ENCODE measurements at regions not wholly inside any gene's neighbourhood (a gene's known extent, or its start where the extent isn't known, plus 50 kb on each side); places are given as distances from the start of the nearest gene placed in this dataset.
A peak's percentile ranks its signal among the peaks of the same experiment; 100 is the strongest.

GRCh38 chr9:36738318-36738976 lies 165.8 kb downstream of the MELK start:
- H4K8ac ChIP-seq (ENCODE audit: extremely low read depth, insufficient read depth, low read length) = 0 out of 2 replicates have a peak overlapping the region, but pooled peaks have one; percentile 35
- no peak overlapping the region for H3K14ac ChIP-seq (ENCODE audit: insufficient read length)
- H3K36me3 ChIP-seq (ENCODE audit: control insufficient read depth in 2 of 4, insufficient read depth in 4 of 4, low read length in 3 of 4) = no peaks in the 10 kb centered on the region
- no peak overlapping the region for H3K4me2 ChIP-seq (ENCODE audit: insufficient read depth in 1 of 2, low read depth in 2 of 2, low read length in 2 of 2)
- H2AFZ ChIP-seq (ENCODE audit: low read length) = peak overlapping the region; percentile 55; the same call in 1 of the 2 replicates
- no peak overlapping the region for H4K91ac ChIP-seq (replicated peaks; ENCODE audit: insufficient read length, low read length)
- H2BK12ac ChIP-seq (ENCODE audit: low read depth, low read length) = no peak overlapping the region
- H3K27me3 ChIP-seq (replicated peaks in 1 of 4; ENCODE audit: control insufficient read depth in 3 of 4, extremely low read depth in 1 of 4, insufficient read depth in 3 of 4, low read length in 3 of 4) = peaks cover 0 to 5% (median 4%) of the 10 kb centered on the region in 4 experiments; a peak in 3 of 7 replicates
- H3K4ac ChIP-seq (replicated peaks; ENCODE audit: insufficient read length, low read depth, low read length) = no peak overlapping the region
- 83% methylated on average over 11 of the region's 11 CpGs; no CpG with 5 or more reads in 1 of the 2 experiments for WGBS, 2 experiments (ENCODE audit: extremely low coverage in 1 of 2, insufficient coverage in 1 of 2, insufficient read length in 1 of 2, insufficient replicate concordance in 2 of 2, low coverage in 1 of 2, low lambda C conversion rate in 2 of 2, missing lambda C conversion rate in 1 of 2)
- DNase-seq (ENCODE audit: low read depth in 1 of 2, low spot score in 2 of 2) (no peak), FAIRE-seq (no peak)
- H3K4me3 ChIP-seq (ENCODE audit: extremely low read depth in 1 of 4, insufficient read depth in 2 of 4, low read depth in 3 of 4, low read length in 4 of 4) = no peak overlapping the region
- no peaks in the 10 kb centered on the region for H3K9me3 ChIP-seq (ENCODE audit: insufficient read depth in 2 of 2, low read depth in 1 of 2, low read length in 1 of 2)
- POLR2A ChIA-PET (ENCODE audit: partially characterized antibody) = no interaction called here
- H3K27ac ChIP-seq (ENCODE audit: low read depth, low read length) = no peak overlapping the region
- H2BK120ac ChIP-seq (replicated peaks; ENCODE audit: low read depth, low read length) = no peak overlapping the region
- H2BK5ac ChIP-seq (ENCODE audit: low read depth, low read length) = no peak overlapping the region
- H4K5ac ChIP-seq (ENCODE audit: insufficient read length, low read depth, low read length) = no peak overlapping the region
- H3K56ac ChIP-seq (replicated peaks; ENCODE audit: insufficient read length, low read depth, low read length) = no peak overlapping the region
- no peaks in the 10 kb centered on the region for H3K23me2 ChIP-seq (ENCODE audit: low read depth, low read length)
- H3K9ac ChIP-seq (replicated peaks in 1 of 4; ENCODE audit: extremely low read depth in 1 of 4, low read depth in 3 of 4, low read length in 3 of 4) = no peak overlapping the region
- no peaks in the 10 kb centered on the region for H4K20me1 ChIP-seq (replicated peaks in 1 of 2; ENCODE audit: control insufficient read depth in 1 of 2, insufficient read depth in 2 of 2, low read length in 2 of 2)
- H3K79me2 ChIP-seq (ENCODE audit: control insufficient read depth in 1 of 2, insufficient read depth in 2 of 2, low read length in 2 of 2) = no peaks in the 10 kb centered on the region
- CTCF ChIA-PET (ENCODE audit: partially characterized antibody) = interaction anchor here (0.8 to 1.7 kb wide), 2 partner anchors 9 to 445 kb away, joined by 3 to 10 read pairs; no protein-coding TSS in a partner anchor
- no peak overlapping the region for H2BK20ac ChIP-seq (ENCODE audit: low read length)
- no peak overlapping the region for H2AK5ac ChIP-seq (ENCODE audit: low read depth, low read length)
- peaks cover 0 to 11% (median 2%) of the 10 kb centered on the region in 4 experiments; a peak in 3 of 7 replicates for H3K4me1 ChIP-seq (replicated peaks in 1 of 4; ENCODE audit: control insufficient read depth in 3 of 4, insufficient read depth in 4 of 4, low read length in 3 of 4)
- H3K23ac ChIP-seq (ENCODE audit: insufficient read length) = no peak overlapping the region
- H3K79me1 ChIP-seq (ENCODE audit: low read depth, low read length) = no peaks in the 10 kb centered on the region
- H3K18ac ChIP-seq (ENCODE audit: extremely low read depth, low read length) = no peak overlapping the region; the same call in 1 of the 2 replicates
- no peak overlapping the region for H2BK15ac ChIP-seq (ENCODE audit: low read length)
- TF ChIP-seq TEAD4 (IDR thresholded peaks at IDR 0.05; ENCODE audit: low read depth, low read length) (no peak), CBX5 (IDR thresholded peaks at IDR 0.05; ENCODE audit: low read depth, low read length) (no peak), KDM1A (IDR thresholded peaks at IDR 0.05; ENCODE audit: borderline replicate concordance, low read length) (no peak), CBX8 (IDR thresholded peaks at IDR 0.05; ENCODE audit: borderline replicate concordance, low read depth, low read length) (no peak), BCL11A (IDR thresholded peaks at IDR 0.05; ENCODE audit: low read depth in 2 of 2, low read length in 2 of 2) (no peak), RBBP5 (IDR thresholded peaks at IDR 0.05; ENCODE audit: borderline replicate concordance, low read depth, low read length) (no peak), NANOG (IDR thresholded peaks at IDR 0.05; ENCODE audit: insufficient read depth, low read depth, low read length, poor library complexity, severe bottlenecking) (no peak), RXRA (IDR thresholded peaks at IDR 0.05; ENCODE audit: insufficient read depth, low read depth, low read length) (no peak), PHF8 (conservative IDR thresholded peaks at IDR 0.05; ENCODE audit: low read depth, low read length) (no peak)
- TF ChIP-seq, protein P1, sequence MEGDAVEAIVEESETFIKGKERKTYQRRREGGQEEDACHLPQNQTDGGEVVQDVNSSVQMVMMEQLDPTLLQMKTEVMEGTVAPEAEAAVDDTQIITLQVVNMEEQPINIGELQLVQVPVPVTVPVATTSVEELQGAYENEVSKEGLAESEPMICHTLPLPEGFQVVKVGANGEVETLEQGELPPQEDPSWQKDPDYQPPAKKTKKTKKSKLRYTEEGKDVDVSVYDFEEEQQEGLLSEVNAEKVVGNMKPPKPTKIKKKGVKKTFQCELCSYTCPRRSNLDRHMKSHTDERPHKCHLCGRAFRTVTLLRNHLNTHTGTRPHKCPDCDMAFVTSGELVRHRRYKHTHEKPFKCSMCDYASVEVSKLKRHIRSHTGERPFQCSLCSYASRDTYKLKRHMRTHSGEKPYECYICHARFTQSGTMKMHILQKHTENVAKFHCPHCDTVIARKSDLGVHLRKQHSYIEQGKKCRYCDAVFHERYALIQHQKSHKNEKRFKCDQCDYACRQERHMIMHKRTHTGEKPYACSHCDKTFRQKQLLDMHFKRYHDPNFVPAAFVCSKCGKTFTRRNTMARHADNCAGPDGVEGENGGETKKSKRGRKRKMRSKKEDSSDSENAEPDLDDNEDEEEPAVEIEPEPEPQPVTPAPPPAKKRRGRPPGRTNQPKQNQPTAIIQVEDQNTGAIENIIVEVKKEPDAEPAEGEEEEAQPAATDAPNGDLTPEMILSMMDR (IDR thresholded peaks at IDR 0.05; ENCODE audit: control extremely low read depth in 1 of 3, insufficient read depth in 1 of 3, low read depth in 1 of 3, low read length in 3 of 3) = no peak

Data from H1 (cell line).